Thoracic aorta (tissue), 2 donors: ENCODE measurements at regions not wholly inside any gene's neighbourhood (a gene's known extent, or its start where the extent isn't known, plus 50 kb on each side); places are given as distances from the start of the nearest gene placed in this dataset.

Experiments
- ATAC-seq: fragments of 150-250 bp; one replicate; pipeline ENCODE4 v1.8.0; 2017; ENCODE audit warnings: low read depth; ENCODE audit not compliant: insufficient number of reproducible peaks, low FRiP score
- DNase-seq: peaks from one replicate; pipeline ENCODE4 v3.0.0-alpha.2; 2020; ENCODE audit warnings: low spot score
- H3K27ac ChIP-seq, 2 donors: fragments of 200-600 bp; sonication (generic); 1 replicate in 1 of 2; 2 replicates in 1 of 2; pipeline ENCODE4 v1.5.1; 2016; ENCODE audit warnings: mild to moderate bottlenecking in 2 of 2, moderate library complexity in 2 of 2
- H3K27me3 ChIP-seq: fragments of 200-600 bp; sonication (generic); replicated peaks from 2 replicates; pipeline ENCODE4 v1.6.0; 2016; ENCODE audit warnings: mild to moderate bottlenecking; ENCODE audit not compliant: insufficient read depth
- H3K36me3 ChIP-seq: fragments of 200-600 bp; sonication (generic); one replicate; pipeline ENCODE4 v1.5.1; 2016
- H3K4me1 ChIP-seq, 2 donors: fragments of 200-600 bp; sonication (generic); 1 replicate in 1 of 2; 2 replicates in 1 of 2; pipeline versions ENCODE4 v1.5.1 to v1.6.0; 2016; ENCODE audit warnings: low read depth in 2 of 2, mild to moderate bottlenecking in 1 of 2; ENCODE audit not compliant: control insufficient read depth in 1 of 2
- H3K4me3 ChIP-seq: fragments of 200-600 bp; sonication (generic); 2 replicates; pipeline ENCODE4 v1.5.1; 2016; ENCODE audit warnings: mild to moderate bottlenecking
- H3K9me3 ChIP-seq: fragments of 200-600 bp; sonication (generic); 2 replicates; pipeline ENCODE4 v1.5.1; 2016
- TF ChIP-seq, protein P1 (sequence below): fragments of 200-600 bp; sonication (generic); IDR thresholded peaks from one replicate; pipeline ENCODE4 v1.5.1; 2019; ENCODE audit warnings: antibody characterized with exemption

DNA sequence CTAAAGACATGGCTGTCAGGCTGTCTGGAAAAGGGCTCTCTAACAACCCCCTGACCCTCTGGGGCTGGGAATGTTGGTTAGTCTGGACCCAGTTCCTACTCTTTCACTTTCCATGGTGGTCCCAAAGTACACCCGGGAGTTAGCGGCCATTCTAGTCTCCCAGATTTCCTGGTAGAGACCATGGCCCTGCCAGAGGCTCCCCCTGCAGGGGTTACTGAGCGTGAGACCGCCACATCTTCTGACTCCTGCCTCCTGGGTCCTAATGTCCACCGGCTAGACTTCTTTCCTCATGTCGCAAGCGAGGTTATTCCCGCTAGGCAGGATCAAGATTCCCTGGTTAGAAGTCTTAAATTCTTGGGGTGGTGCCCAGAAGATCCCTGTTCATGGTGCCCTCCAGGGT lies 540.0 kb upstream of the ROBO1 start:
- TF ChIP-seq, protein P1, sequence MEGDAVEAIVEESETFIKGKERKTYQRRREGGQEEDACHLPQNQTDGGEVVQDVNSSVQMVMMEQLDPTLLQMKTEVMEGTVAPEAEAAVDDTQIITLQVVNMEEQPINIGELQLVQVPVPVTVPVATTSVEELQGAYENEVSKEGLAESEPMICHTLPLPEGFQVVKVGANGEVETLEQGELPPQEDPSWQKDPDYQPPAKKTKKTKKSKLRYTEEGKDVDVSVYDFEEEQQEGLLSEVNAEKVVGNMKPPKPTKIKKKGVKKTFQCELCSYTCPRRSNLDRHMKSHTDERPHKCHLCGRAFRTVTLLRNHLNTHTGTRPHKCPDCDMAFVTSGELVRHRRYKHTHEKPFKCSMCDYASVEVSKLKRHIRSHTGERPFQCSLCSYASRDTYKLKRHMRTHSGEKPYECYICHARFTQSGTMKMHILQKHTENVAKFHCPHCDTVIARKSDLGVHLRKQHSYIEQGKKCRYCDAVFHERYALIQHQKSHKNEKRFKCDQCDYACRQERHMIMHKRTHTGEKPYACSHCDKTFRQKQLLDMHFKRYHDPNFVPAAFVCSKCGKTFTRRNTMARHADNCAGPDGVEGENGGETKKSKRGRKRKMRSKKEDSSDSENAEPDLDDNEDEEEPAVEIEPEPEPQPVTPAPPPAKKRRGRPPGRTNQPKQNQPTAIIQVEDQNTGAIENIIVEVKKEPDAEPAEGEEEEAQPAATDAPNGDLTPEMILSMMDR: no peak

DNA sequence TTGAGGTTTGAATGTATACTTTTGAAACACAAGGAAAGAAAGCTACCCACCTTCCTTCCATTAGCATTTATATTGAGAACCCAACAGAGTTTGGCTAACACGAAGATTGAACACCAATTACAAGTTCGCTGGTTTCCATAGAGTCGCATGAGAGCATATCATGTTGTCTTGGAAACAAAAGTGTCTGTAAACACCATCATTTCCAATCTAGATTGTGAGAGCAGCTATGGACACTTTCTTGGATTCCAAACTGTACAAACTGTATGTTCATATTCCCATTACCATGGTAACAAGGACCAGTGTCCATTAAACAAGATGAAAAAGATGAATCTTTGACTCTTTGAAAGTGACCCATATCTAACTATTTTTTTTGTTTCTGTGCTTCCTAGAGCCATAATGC lies 529.9 kb upstream of the ROBO1 start:
- ATAC-seq (no peak), DNase-seq (no peak)
- H3K27ac ChIP-seq: no peak overlapping the region
- no peaks in the 10 kb centered on the region for H3K27me3 ChIP-seq
- no peaks in the 10 kb centered on the region for H3K9me3 ChIP-seq
- TF ChIP-seq, protein P1: no peak
- H3K4me1 ChIP-seq: no peaks in the 10 kb centered on the region
- H3K4me3 ChIP-seq: no peak overlapping the region
- no peaks in the 10 kb centered on the region for H3K36me3 ChIP-seq

More for the DNA sequence above, 540.0 kb upstream of the ROBO1 start:
- H3K36me3 ChIP-seq: no peaks in the 10 kb centered on the region
- no peak overlapping the region for H3K4me3 ChIP-seq
- ATAC-seq (no peak), DNase-seq (no peak)
- H3K4me1 ChIP-seq: no peaks in the 10 kb centered on the region
- no peak overlapping the region for H3K27ac ChIP-seq
- H3K27me3 ChIP-seq: no peaks in the 10 kb centered on the region
- no peaks in the 10 kb centered on the region for H3K9me3 ChIP-seq

DNA sequence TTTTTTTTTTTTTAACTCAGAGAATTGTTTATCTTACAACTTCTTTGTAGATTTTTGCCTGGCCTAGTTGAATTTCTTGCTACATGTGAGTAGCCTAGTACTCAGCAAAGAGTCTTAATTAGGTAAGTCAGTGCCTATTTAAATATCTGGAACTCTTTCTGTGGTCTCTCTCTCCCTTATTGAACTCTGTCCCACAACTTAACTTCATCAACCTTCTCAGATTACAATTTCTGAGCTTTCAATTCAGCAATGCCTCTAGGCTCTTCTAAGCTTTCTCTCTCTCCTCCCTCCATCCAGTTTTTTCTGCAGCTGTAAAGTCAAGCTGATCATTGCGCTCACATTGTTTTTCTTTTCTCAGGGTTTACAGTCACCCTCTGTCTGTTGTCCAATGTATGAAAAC lies 517.6 kb upstream of the ROBO1 start:
- H3K27ac ChIP-seq: no peak overlapping the region
- no peaks in the 10 kb centered on the region for H3K27me3 ChIP-seq
- no peaks in the 10 kb centered on the region for H3K9me3 ChIP-seq
- H3K4me3 ChIP-seq: no peak overlapping the region
- H3K36me3 ChIP-seq: no peaks in the 10 kb centered on the region
- DNase-seq (no peak), ATAC-seq (no peak)
- TF ChIP-seq, protein P1: no peak
- no peaks in the 10 kb centered on the region for H3K4me1 ChIP-seq

DNA sequence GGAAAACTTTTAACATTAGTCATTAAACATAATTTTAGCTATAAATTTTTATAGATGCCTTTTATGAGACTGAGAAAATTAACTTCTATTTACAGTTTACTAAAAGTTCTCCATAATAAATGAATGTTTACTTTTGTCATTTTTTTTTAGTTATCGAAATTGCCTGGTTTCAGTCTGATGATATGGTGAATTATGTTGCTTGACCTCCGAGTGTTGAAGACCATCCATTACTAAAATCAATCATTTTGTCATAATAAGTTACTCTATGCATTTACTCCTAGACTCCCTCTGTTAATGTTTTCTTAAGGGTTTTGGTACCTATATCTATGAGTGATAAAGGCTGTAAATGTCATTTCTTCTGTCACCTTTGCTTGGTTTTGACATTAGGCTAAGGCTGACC lies 516.0 kb upstream of the ROBO1 start:
- no peak for ATAC-seq
- Histone ChIP-seq H3K27ac (no peak overlapping the region), H3K36me3 (no peaks in the 10 kb centered on the region), H3K4me1 (no peaks in the 10 kb centered on the region), H3K9me3 (no peaks in the 10 kb centered on the region), H3K4me3 (no peak overlapping the region), H3K27me3 (no peaks in the 10 kb centered on the region)
- TF ChIP-seq, protein P1: no peak
- no peak for DNase-seq

DNA sequence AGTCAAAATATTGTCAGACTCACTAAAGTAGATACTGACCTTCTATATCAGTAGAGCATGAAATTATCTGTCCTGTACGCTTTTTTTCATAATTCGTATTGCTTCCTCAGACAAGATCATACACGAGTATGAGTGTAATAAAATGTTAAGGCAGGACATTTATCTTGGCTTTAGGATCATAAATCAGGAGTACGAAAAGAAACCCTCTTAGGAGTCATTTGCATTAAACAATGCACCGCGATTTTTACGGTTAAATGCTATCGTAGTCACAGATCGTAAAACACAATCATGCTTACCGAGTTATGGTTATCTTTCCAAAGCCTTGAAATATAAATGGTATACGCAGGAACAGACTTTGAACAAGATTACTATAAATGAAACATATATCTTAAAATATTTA lies 510.3 kb upstream of the ROBO1 start:
- H3K27me3 ChIP-seq: no peaks in the 10 kb centered on the region
- TF ChIP-seq, protein P1: no peak
- ATAC-seq: no peak
- DNase-seq: no peak
- no peak overlapping the region for H3K27ac ChIP-seq
- no peaks in the 10 kb centered on the region for H3K9me3 ChIP-seq
- no peaks in the 10 kb centered on the region for H3K36me3 ChIP-seq
- no peaks in the 10 kb centered on the region for H3K4me1 ChIP-seq
- H3K4me3 ChIP-seq: no peak overlapping the region
